Vagina (tissue), 2 donors: ENCODE measurements at regions not wholly inside any gene's neighbourhood (a gene's known extent, or its start where the extent isn't known, plus 50 kb on each side); places are given as distances from the start of the nearest gene placed in this dataset.
"Not testable (repeated sequence)": the region's sequence is repeated elsewhere in the genome, so short reads cannot be mapped to it uniquely, and the experiment has no call there.

ENCODE experiments used
- CTCF ChIP-seq, 3 experiments: fragments of 450-650 bp in 2 of 3; fragments of 200-600 bp in 1 of 3; sonication (generic) in 1 of 3; IDR thresholded peaks; one replicate each; pipeline ENCODE4 v1.5.1; 2017 to 2019; ENCODE audit warnings: antibody characterized with exemption in 3 of 3, mild to moderate bottlenecking in 2 of 3, moderate library complexity in 2 of 3
- POLR2A ChIP-seq, 2 donors: fragments of 450-650 bp; IDR thresholded peaks; one replicate each; pipeline ENCODE4 v1.6.1; 2017; ENCODE audit warnings: antibody characterized with exemption in 2 of 2, mild to moderate bottlenecking in 2 of 2, moderate library complexity in 2 of 2

- TF ChIP-seq POLR2A, CTCF (IDR thresholded peaks at IDR 0.05): not testable (repeated sequence)
Measured at GRCh38 chr16:17961822-17962221, 374.7 kb downstream of the NPIPA8 start.
